H54 (cell line): ENCODE measurements at regions not wholly inside any gene's neighbourhood (a gene's known extent, or its start where the extent isn't known, plus 50 kb on each side); places are given as distances from the start of the nearest gene placed in this dataset.

ENCODE experiments used
- DNase-seq: peaks from one replicate; pipeline ENCODE4 v3.0.0; 2011; ENCODE audit warnings: low spot score, mixed read lengths; ENCODE audit not compliant: insufficient read length
- FAIRE-seq: peaks from 3 replicates; lab custom pipeline; 2011; peaks lifted over from hg19 to GRCh38; lab: Jason Lieb, UNC
- POLR2A ChIP-seq: IDR thresholded peaks from 2 replicates; pipeline ENCODE4 v1.6.1; 2011; ENCODE audit warnings: low read depth, mild to moderate bottlenecking, low read length

GRCh38 chr13:73610799-73611592, 523.2 kb downstream of the KLF12 start:
- DNase-seq (no peak), FAIRE-seq (no peak)
- TF ChIP-seq POLR2A: no peak

- no peak for TF ChIP-seq POLR2A
- no peak for DNase-seq
- no peak for FAIRE-seq
Measured at GRCh38 chr13:73608711-73609485, 525.3 kb downstream of the KLF12 start.

- TF ChIP-seq POLR2A: no peak
- no peak for FAIRE-seq
- no peak for DNase-seq
Measured at GRCh38 chr13:73608157-73608516, 526.1 kb downstream of the KLF12 start.

GRCh38 chr13:73607489-73608156, 526.6 kb downstream of the KLF12 start:
- DNase-seq (no peak), FAIRE-seq (no peak)
- TF ChIP-seq POLR2A: no peak

- TF ChIP-seq POLR2A: no peak
- DNase-seq (no peak), FAIRE-seq (no peak)
Measured at GRCh38 chr13:73603646-73604045, 530.6 kb downstream of the KLF12 start.

- no peak for FAIRE-seq
Measured at GRCh38 chr13:73602295-73602694, 531.9 kb downstream of the KLF12 start.

GRCh38 chr13:73601708-73602107, 532.5 kb downstream of the KLF12 start:
- no peak for FAIRE-seq
- no peak for DNase-seq
- TF ChIP-seq POLR2A: no peak

More at GRCh38 chr13:73602295-73602694, 531.9 kb downstream of the KLF12 start:
- peak; percentile 12 for DNase-seq
- no peak for TF ChIP-seq POLR2A

- no peak for FAIRE-seq
- TF ChIP-seq POLR2A: no peak
- no peak for DNase-seq
Measured at GRCh38 chr13:73599232-73600128, 534.7 kb downstream of the KLF12 start.

GRCh38 chr13:73598020-73598712, 536.0 kb downstream of the KLF12 start:
- FAIRE-seq (no peak), DNase-seq (no peak)
- no peak for TF ChIP-seq POLR2A

GRCh38 chr13:73596382-73596781, 537.6 kb downstream of the KLF5 start:
- no peak for FAIRE-seq
- no peak for DNase-seq
- TF ChIP-seq POLR2A: no peak

GRCh38 chr13:73593199-73593765, 534.5 kb downstream of the KLF5 start:
- no peak for TF ChIP-seq POLR2A
- DNase-seq: no peak
- FAIRE-seq: no peak

- TF ChIP-seq POLR2A: no peak
- DNase-seq: no peak
- FAIRE-seq: no peak
Measured at GRCh38 chr13:73591861-73592260, 533.1 kb downstream of the KLF5 start.

GRCh38 chr13:73590795-73591194, 532.0 kb downstream of the KLF5 start:
- TF ChIP-seq POLR2A: no peak

More at GRCh38 chr13:73590795-73591194, 532.0 kb downstream of the KLF5 start:
- DNase-seq (no peak), FAIRE-seq (no peak)
